ENCODE measurements at regions not wholly inside any gene's neighbourhood (a gene's known extent, or its start where the extent isn't known, plus 50 kb on each side); places are given as distances from the start of the nearest gene placed in this dataset.
"Not testable (repeated sequence)": the region's sequence is repeated elsewhere in the genome, so short reads cannot be mapped to it uniquely, and the experiment has no call there.

DNA sequence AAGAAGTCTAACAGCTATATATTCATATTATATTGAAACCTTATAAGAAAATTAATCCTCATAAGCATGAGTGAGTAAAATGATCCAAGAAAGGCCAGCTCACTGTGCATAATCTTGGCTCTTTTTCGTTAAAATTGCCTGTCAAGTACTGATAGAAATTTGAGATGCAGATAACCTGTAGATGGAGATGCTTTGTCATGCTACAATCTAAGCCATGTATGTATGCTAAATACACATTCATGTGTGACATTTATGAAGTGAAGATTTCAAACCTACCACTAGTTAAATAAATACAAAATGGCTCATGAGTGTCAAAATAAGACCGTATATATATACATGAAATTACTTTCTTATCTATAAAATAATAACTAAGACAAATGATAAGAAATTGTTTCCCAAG is 1491.5 kb upstream of the PRMT6 start:
- Histone ChIP-seq H3K36me3 (ENCODE audit: control insufficient read depth, insufficient read depth, low read length) (no peaks in the 10 kb centered on the region), H3K27me3 (replicated peaks; ENCODE audit: control insufficient read depth, insufficient read depth, low read length) (no peaks in the 10 kb centered on the region), H3K4me3 (replicated peaks; ENCODE audit: low read depth, low read length) (no peak overlapping the region)
- TF ChIP-seq, protein P1, sequence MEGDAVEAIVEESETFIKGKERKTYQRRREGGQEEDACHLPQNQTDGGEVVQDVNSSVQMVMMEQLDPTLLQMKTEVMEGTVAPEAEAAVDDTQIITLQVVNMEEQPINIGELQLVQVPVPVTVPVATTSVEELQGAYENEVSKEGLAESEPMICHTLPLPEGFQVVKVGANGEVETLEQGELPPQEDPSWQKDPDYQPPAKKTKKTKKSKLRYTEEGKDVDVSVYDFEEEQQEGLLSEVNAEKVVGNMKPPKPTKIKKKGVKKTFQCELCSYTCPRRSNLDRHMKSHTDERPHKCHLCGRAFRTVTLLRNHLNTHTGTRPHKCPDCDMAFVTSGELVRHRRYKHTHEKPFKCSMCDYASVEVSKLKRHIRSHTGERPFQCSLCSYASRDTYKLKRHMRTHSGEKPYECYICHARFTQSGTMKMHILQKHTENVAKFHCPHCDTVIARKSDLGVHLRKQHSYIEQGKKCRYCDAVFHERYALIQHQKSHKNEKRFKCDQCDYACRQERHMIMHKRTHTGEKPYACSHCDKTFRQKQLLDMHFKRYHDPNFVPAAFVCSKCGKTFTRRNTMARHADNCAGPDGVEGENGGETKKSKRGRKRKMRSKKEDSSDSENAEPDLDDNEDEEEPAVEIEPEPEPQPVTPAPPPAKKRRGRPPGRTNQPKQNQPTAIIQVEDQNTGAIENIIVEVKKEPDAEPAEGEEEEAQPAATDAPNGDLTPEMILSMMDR (IDR thresholded peaks at IDR 0.05; ENCODE audit: insufficient read depth, low read length, poor library complexity, severe bottlenecking): no peak
- DNase-seq (ENCODE audit: extremely low read depth, insufficient read length): no peak

DNA sequence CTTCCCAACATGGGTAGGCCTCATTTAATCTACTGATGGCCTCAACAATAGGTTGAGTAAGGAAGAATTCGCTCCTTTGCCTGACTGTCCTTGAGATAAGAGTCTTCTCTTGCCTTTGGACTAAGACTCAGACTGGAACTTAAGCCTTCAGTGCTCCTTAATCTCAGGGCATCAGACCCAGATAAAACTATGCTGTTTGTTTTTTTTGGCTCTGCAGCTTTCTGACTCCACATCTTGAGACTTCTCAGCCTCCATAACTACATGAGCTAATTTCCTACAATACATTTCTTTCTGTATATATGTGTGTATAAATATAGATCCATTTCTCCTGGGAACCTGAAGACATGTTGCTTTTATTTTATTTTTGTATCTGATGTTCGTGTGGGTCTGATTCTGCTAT is 1470.7 kb upstream of the PRMT6 start:
- TF ChIP-seq, protein P1 (IDR thresholded peaks at IDR 0.05; ENCODE audit: insufficient read depth, low read length, poor library complexity, severe bottlenecking): no peak
- DNase-seq (ENCODE audit: extremely low read depth, insufficient read length): no peak

DNA sequence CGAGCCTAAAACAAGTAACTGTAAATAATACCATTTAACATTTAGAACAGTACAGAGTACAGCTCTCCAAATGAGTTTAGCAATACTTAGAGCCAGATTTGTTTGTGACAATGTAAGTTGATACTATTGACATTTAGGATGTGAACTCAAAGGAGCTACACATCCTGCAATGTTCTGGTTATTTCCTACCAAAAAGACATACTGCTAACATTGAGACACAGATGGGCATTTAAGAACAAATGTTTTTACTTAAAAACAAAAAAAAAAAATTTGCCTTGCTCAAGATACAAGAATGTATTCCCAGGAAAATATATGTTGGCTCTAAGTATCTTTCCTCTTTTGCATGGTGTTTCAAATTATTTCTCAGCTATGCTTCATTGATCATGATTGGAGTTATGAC is 1464.8 kb upstream of the PRMT6 start:
- no peaks in the 10 kb centered on the region for H3K27me3 ChIP-seq (replicated peaks; ENCODE audit: control insufficient read depth, insufficient read depth, low read length)
- no peak for DNase-seq (ENCODE audit: extremely low read depth, insufficient read length)
- H3K4me3 ChIP-seq (replicated peaks; ENCODE audit: low read depth, low read length): no peak overlapping the region
- TF ChIP-seq, protein P1 (IDR thresholded peaks at IDR 0.05; ENCODE audit: insufficient read depth, low read length, poor library complexity, severe bottlenecking): no peak
- H3K36me3 ChIP-seq (ENCODE audit: control insufficient read depth, insufficient read depth, low read length): no peaks in the 10 kb centered on the region

More for the DNA sequence above, 1470.7 kb upstream of the PRMT6 start:
- no peaks in the 10 kb centered on the region for H3K27me3 ChIP-seq (replicated peaks; ENCODE audit: control insufficient read depth, insufficient read depth, low read length)
- H3K36me3 ChIP-seq (ENCODE audit: control insufficient read depth, insufficient read depth, low read length): no peaks in the 10 kb centered on the region
- no peak overlapping the region for H3K4me3 ChIP-seq (replicated peaks; ENCODE audit: low read depth, low read length)

DNA sequence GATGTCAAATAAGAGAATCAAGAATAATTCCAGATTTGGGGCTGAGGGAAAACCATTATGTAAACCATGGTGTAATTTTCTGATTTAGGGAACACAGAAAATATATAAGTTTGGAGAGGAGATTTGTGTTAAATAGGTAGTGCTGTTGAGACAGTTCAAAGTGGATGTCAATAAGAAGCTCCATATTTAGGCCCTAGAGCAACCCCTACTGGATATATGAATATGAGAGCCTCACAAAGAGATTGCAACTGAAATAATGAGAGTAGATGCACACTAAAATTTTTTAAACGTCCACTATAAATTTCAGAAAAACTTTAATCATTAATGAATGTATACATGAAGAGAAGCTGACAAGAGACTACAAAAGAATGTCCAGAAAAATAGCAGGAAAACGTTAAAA is 1447.8 kb upstream of the PRMT6 start:
- no peaks in the 10 kb centered on the region for H3K27me3 ChIP-seq (replicated peaks; ENCODE audit: control insufficient read depth, insufficient read depth, low read length)
- H3K36me3 ChIP-seq (ENCODE audit: control insufficient read depth, insufficient read depth, low read length): no peaks in the 10 kb centered on the region
- TF ChIP-seq, protein P1 (IDR thresholded peaks at IDR 0.05; ENCODE audit: insufficient read depth, low read length, poor library complexity, severe bottlenecking): no peak
- H3K4me3 ChIP-seq (replicated peaks; ENCODE audit: low read depth, low read length): no peak overlapping the region
- DNase-seq (ENCODE audit: extremely low read depth, insufficient read length): no peak

DNA sequence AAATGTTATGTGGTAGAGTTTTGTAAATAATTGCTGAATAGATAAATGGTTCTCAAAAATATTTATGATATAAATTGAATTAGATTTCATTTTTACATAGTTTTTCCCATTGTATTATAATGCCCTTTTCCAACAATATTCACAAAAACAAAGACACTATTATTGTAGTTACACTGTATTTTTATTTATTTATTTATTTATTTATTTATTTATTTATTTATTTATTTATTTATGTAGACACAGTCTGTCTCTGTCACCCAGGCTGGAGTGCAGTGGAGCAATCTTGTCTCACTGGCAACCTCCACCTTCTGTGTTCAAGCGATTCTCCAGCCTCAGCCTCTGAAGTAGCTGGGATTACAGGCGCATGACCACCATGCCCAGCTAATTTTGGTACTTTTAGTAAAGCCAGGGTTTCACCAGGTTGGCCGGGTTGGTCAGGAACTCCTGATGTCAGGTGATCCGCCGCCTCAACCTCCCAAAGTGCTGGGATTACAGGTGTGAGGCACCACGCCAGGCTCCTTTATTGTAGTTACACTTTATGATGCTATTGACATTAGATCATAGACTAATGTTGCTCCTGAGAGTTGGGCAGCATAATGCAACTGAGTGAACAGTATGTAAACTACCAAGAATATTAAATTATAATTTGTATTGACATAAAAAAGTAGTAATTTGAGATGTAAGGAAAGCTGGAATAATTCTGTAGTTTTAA is 1430.0 kb upstream of the PRMT6 start:
- H3K4me3 ChIP-seq (replicated peaks; ENCODE audit: low read depth, low read length): no peak overlapping the region
- DNase-seq (ENCODE audit: extremely low read depth, insufficient read length): no peak
- no peaks in the 10 kb centered on the region for H3K36me3 ChIP-seq (ENCODE audit: control insufficient read depth, insufficient read depth, low read length)
- H3K27me3 ChIP-seq (replicated peaks; ENCODE audit: control insufficient read depth, insufficient read depth, low read length): no peaks in the 10 kb centered on the region
- TF ChIP-seq, protein P1 (IDR thresholded peaks at IDR 0.05; ENCODE audit: insufficient read depth, low read length, poor library complexity, severe bottlenecking): no peak

DNA sequence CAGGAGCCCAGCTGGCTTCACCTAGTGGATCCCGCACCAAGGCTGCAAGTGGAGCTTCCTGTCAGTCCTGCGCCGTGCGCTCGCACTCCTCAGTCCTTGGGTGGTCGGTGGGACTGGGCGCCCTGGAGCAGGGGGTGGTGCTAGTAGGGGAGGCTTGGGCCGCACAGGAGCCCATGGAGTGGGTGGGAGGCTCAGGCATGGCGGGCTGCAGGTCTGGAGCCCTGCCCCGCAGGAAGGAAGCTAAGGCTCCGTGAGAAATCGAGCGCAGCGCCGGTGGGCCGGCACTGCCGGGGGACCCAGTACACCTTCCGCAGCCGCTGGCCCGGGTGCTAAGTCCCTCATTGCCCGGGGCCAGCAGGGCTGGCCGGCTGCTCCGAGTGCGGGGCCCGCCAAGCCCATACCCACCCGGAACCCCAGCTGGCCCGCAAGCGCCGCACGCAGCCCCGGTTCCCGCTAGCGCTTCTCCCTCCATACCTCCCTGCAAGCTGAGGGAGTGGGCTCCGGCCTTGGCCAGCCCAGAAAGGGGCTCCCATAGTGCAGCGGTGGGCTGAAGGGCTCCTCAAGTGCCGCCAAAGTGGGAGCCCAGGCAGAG is 1425.2 kb upstream of the PRMT6 start:
- not testable (repeated sequence) for DNase-seq (ENCODE audit: extremely low read depth, insufficient read length)

More for the DNA sequence above, 1425.2 kb upstream of the PRMT6 start:
- H3K36me3 ChIP-seq (ENCODE audit: control insufficient read depth, insufficient read depth, low read length); H3K27me3 ChIP-seq (replicated peaks; ENCODE audit: control insufficient read depth, insufficient read depth, low read length); H3K4me3 ChIP-seq (replicated peaks; ENCODE audit: low read depth, low read length): not testable (repeated sequence)
